ENCODE measurements at regions not wholly inside any gene's neighbourhood (a gene's known extent, or its start where the extent isn't known, plus 50 kb on each side); places are given as distances from the start of the nearest gene placed in this dataset.
"Not testable (repeated sequence)": the region's sequence is repeated elsewhere in the genome, so short reads cannot be mapped to it uniquely, and the experiment has no call there.

GRCh38 chr1:55801481-55801880 is 586.3 kb upstream of the USP24 start:
- no peak for TF ChIP-seq POLR2A (IDR thresholded peaks at IDR 0.05)
- WGBS: 73% methylated on average over 2 of the region's 2 CpGs
- H3K4me3 ChIP-seq: no peak overlapping the region
- no peaks in the 10 kb centered on the region for H3K4me1 ChIP-seq
- no peaks in the 10 kb centered on the region for H3K9me3 ChIP-seq
- H3K27ac ChIP-seq: no peak overlapping the region
- H3K27me3 ChIP-seq: no peaks in the 10 kb centered on the region
- no peaks in the 10 kb centered on the region for H3K36me3 ChIP-seq
- DNase-seq (ENCODE audit: low spot score in 2 of 2): no peak

DNA sequence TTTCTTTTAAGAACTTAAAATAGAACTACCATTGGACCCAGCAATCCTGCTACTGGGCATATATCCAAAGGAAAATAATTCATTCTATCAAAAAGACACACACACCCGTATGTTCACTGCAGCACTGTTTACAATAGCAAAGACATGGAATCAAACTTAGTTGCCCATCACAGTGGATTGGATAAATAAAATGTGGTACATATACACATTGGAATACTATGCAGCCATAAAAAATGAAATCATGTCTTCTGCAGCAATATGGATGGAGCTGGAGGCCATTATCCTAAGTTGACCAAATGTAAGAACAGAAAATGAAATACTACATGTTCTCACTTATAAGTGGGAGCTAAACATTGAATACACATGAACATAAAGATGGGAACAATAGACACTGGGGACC is 585.3 kb upstream of the USP24 start:
- no peaks in the 10 kb centered on the region for H3K36me3 ChIP-seq
- no peaks in the 10 kb centered on the region for H3K9me3 ChIP-seq
- TF ChIP-seq POLR2AphosphoS5 (IDR thresholded peaks at IDR 0.05) (no peak), POLR2A (IDR thresholded peaks at IDR 0.05) (no peak), EP300 (IDR thresholded peaks at IDR 0.05) (no peak)
- TF ChIP-seq, protein P1, sequence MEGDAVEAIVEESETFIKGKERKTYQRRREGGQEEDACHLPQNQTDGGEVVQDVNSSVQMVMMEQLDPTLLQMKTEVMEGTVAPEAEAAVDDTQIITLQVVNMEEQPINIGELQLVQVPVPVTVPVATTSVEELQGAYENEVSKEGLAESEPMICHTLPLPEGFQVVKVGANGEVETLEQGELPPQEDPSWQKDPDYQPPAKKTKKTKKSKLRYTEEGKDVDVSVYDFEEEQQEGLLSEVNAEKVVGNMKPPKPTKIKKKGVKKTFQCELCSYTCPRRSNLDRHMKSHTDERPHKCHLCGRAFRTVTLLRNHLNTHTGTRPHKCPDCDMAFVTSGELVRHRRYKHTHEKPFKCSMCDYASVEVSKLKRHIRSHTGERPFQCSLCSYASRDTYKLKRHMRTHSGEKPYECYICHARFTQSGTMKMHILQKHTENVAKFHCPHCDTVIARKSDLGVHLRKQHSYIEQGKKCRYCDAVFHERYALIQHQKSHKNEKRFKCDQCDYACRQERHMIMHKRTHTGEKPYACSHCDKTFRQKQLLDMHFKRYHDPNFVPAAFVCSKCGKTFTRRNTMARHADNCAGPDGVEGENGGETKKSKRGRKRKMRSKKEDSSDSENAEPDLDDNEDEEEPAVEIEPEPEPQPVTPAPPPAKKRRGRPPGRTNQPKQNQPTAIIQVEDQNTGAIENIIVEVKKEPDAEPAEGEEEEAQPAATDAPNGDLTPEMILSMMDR (IDR thresholded peaks at IDR 0.05): no peak
- H3K27me3 ChIP-seq: no peaks in the 10 kb centered on the region
- DNase-seq (ENCODE audit: low spot score in 2 of 2): no peak
- no peak overlapping the region for H3K4me3 ChIP-seq
- H3K4me1 ChIP-seq: no peaks in the 10 kb centered on the region
- WGBS: 38% methylated on average over 1 of the region's 1 CpG
- H3K27ac ChIP-seq: no peak overlapping the region

DNA sequence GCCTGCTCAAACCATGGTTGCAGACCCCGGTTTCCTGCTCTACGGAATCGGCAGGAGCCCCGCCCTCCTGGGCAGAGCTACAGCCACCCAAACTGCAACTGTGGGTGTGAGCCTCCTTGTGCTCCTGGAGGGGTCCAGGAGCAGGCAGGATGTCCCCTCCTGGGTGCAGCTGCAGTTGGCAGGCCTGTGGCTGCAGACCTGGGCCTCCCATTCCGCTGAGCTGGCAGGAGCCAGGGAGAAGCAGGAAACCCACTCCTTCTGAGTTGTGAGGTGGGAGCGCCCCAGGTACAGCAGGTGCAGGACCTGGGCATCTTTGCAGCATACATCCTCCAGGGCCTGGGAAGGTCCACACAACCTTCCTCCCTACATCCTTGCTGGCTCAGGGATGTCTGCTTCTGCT is 578.7 kb upstream of the USP24 start:
- TF ChIP-seq, protein P1 (IDR thresholded peaks at IDR 0.05): no peak
- TF ChIP-seq POLR2AphosphoS5 (IDR thresholded peaks at IDR 0.05): no peak
- no peak for TF ChIP-seq EP300 (IDR thresholded peaks at IDR 0.05)
- TF ChIP-seq POLR2A (IDR thresholded peaks at IDR 0.05): no peak
- H3K27ac ChIP-seq: no peak overlapping the region
- H3K4me1 ChIP-seq: no peaks in the 10 kb centered on the region
- no peaks in the 10 kb centered on the region for H3K9me3 ChIP-seq
- no peaks in the 10 kb centered on the region for H3K36me3 ChIP-seq
- no peak overlapping the region for H3K4me3 ChIP-seq
- WGBS: 90% methylated on average over 4 of the region's 6 CpGs
- H3K27me3 ChIP-seq: no peaks in the 10 kb centered on the region
- DNase-seq (ENCODE audit: low spot score in 2 of 2): no peak

- Histone ChIP-seq H3K36me3 (no peaks in the 10 kb centered on the region), H3K27ac (no peak overlapping the region), H3K9me3 (no peaks in the 10 kb centered on the region), H3K4me1 (no peaks in the 10 kb centered on the region), H3K4me3 (no peak overlapping the region), H3K27me3 (no peaks in the 10 kb centered on the region)
- no peak for DNase-seq (ENCODE audit: low spot score in 2 of 2)
- TF ChIP-seq POLR2AphosphoS5 (IDR thresholded peaks at IDR 0.05) (no peak), EP300 (IDR thresholded peaks at IDR 0.05) (no peak), POLR2A (IDR thresholded peaks at IDR 0.05) (no peak)
- TF ChIP-seq, protein P1 (IDR thresholded peaks at IDR 0.05): no peak
Measured at GRCh38 chr1:55792870-55793269, 577.7 kb upstream of the USP24 start.

GRCh38 chr1:55789466-55789865 is 574.3 kb upstream of the USP24 start:
- no peak for TF ChIP-seq POLR2A (IDR thresholded peaks at IDR 0.05)
- TF ChIP-seq EP300 (IDR thresholded peaks at IDR 0.05): no peak
- TF ChIP-seq POLR2AphosphoS5 (IDR thresholded peaks at IDR 0.05): no peak
- TF ChIP-seq, protein P1 (IDR thresholded peaks at IDR 0.05): no peak
- 81% methylated on average over 1 of the region's 1 CpG for WGBS
- no peak overlapping the region for H3K4me3 ChIP-seq
- no peaks in the 10 kb centered on the region for H3K36me3 ChIP-seq
- no peak overlapping the region for H3K27ac ChIP-seq
- DNase-seq (ENCODE audit: low spot score in 2 of 2): no peak
- H3K27me3 ChIP-seq: no peaks in the 10 kb centered on the region
- no peaks in the 10 kb centered on the region for H3K9me3 ChIP-seq
- no peaks in the 10 kb centered on the region for H3K4me1 ChIP-seq

DNA sequence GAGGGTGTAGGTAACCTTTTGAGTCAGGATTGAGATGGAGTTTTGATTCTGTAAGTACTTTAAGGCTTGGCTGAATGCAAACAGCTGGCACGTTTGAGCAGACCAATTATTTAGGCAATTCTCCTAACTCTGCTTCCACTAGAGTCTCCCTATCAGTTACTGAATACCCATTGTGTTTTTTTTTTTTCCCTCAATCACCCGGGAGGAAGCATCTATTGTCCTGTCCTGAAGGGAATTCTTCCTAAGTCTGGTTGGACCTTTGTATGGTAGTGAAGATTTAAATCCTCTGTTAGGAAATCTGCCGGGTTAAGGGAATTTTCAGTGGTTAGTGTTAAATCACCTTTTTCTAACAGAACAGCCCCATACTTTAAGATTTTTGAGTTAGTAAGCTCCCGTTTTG is 571.2 kb upstream of the USP24 start:
- no peak for DNase-seq (ENCODE audit: low spot score in 2 of 2)
- 72% methylated on average over 4 of the region's 4 CpGs for WGBS

DNA sequence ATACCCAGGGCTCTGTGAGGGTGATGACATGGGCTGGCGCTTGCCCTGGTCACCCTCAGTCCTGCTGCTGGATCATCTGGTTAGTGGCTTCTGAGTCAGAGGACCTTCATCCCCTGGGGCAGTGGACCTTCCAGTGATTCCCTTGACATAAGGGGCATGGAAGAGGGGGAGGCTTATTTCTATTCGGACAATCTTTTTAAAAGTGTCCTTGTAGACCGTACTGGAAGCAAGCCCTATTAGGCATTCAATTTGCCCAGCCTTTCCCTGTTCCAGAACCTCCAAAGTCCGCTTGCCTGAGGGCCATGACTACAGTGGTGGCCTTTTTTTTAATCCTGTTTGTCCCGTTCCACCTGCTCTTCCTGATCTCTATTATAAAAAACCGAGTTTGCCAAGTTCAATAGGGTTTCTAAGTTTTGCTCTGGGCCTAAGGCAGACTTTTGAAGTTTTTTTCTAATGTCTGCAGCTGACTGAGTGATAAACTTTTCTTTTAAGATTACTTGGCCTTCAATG is 569.8 kb upstream of the USP24 start:
- DNase-seq (ENCODE audit: low spot score in 2 of 2); H3K36me3 ChIP-seq; H3K27ac ChIP-seq: not testable (repeated sequence)

More for the DNA sequence above, 571.2 kb upstream of the USP24 start:
- Histone ChIP-seq H3K4me3 (no peak overlapping the region), H3K27ac (no peak overlapping the region), H3K9me3 (no peaks in the 10 kb centered on the region), H3K36me3 (no peaks in the 10 kb centered on the region), H3K4me1 (no peaks in the 10 kb centered on the region), H3K27me3 (no peaks in the 10 kb centered on the region)
- TF ChIP-seq POLR2A (IDR thresholded peaks at IDR 0.05) (no peak), POLR2AphosphoS5 (IDR thresholded peaks at IDR 0.05) (no peak), EP300 (IDR thresholded peaks at IDR 0.05) (no peak)
- TF ChIP-seq, protein P1 (IDR thresholded peaks at IDR 0.05): no peak

More for the DNA sequence above, 569.8 kb upstream of the USP24 start:
- WGBS: 84% methylated on average over 6 of the region's 6 CpGs
- not testable (repeated sequence) for H3K4me3 ChIP-seq, H3K4me1 ChIP-seq, H3K9me3 ChIP-seq, H3K27me3 ChIP-seq

All from suprapubic skin (tissue), 4 donors.